ENCODE measurements at regions not wholly inside any gene's neighbourhood (a gene's known extent, or its start where the extent isn't known, plus 50 kb on each side); places are given as distances from the start of the nearest gene placed in this dataset.

DNA sequence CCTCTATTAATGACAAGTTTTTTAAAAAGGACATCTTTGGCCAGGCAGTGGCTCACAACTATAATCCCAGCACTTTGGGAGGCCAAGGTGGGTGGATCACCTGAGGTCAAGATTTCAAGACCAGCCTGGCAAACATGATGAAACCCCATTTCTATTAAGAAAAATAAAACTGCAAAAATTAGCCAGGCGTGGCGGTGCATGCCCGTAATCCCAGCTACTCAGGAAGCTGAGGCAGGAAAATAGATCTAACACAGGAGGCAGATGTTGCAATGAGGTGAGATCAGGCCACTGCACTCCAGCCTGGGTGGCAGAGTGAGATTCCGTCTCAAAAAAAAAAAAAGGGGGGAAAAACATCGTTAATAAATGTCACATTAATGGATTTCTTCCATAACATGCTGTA, 1805.4 kb downstream of the C4orf33 start:
- Histone ChIP-seq H2BK5ac (ENCODE audit: low read length) (no peak overlapping the region), H3K27me3 (ENCODE audit: insufficient read depth, low read length, poor library complexity) (no peaks in the 10 kb centered on the region), H3K56ac (ENCODE audit: low read length) (no peak overlapping the region), H3K9ac (ENCODE audit: low read length) (no peak overlapping the region), H4K5ac (ENCODE audit: low read length) (no peak overlapping the region), H3K79me1 (ENCODE audit: low read length) (no peaks in the 10 kb centered on the region), H3K4ac (ENCODE audit: low read depth, low read length) (no peak overlapping the region), H3K18ac (ENCODE audit: low read length) (peak overlapping the region; percentile 39), H3K4me3 (ENCODE audit: low read length) (no peak overlapping the region), H2AK5ac (ENCODE audit: low read length) (no peak overlapping the region), H3K79me2 (ENCODE audit: control insufficient read depth, insufficient read depth, low read length) (no peaks in the 10 kb centered on the region), H3K4me1 (ENCODE audit: control insufficient read depth, low read depth, low read length) (no peaks in the 10 kb centered on the region), H3K27ac (ENCODE audit: low read depth, low read length) (no peak overlapping the region), H2BK15ac (replicated peaks; ENCODE audit: low read depth) (no peak overlapping the region), H3K36me3 (ENCODE audit: control insufficient read depth, insufficient read depth, low read length) (no peaks in the 10 kb centered on the region), H2BK120ac (ENCODE audit: low read depth, low read length) (peak overlapping the region; percentile 82), H3K4me2 (ENCODE audit: low read length) (no peak overlapping the region), H4K8ac (ENCODE audit: low read depth, low read length) (no peak overlapping the region), H3K23ac (ENCODE audit: low read length) (no peak overlapping the region)
- WGBS (ENCODE audit: extremely low coverage, insufficient coverage, low lambda C conversion rate), result no CpG with 5 or more reads among the region's 5 CpGs
- DNase-seq, result no peak

DNA sequence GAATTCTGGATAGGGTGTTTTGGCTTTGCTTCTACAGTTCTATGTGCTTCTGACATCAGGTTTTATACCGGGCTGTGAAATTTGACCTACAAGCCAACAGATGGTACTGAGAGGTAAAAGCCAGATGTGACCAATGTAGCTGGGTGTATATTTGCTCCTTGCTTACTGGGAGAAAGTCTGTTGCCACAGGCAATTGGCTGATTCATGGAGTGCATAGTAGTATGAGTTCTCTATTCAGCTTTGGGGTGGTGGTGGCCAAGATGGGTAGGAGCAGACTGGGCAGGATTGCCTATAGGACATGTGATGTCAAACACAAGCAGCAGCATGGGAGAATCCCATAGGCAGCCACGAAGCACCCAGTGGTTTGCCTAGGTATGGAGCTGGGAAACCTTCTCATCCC, 1827.0 kb downstream of the C4orf33 start:
- H2AK5ac ChIP-seq (ENCODE audit: low read length), result no peak overlapping the region
- H3K18ac ChIP-seq (ENCODE audit: low read length), result no peak overlapping the region
- no peak overlapping the region for H3K27ac ChIP-seq (ENCODE audit: low read depth, low read length)
- no peak for DNase-seq
- H3K4me3 ChIP-seq (ENCODE audit: low read length), result no peak overlapping the region
- H2BK120ac ChIP-seq (ENCODE audit: low read depth, low read length), result no peak overlapping the region
- no peak overlapping the region for H2BK15ac ChIP-seq (replicated peaks; ENCODE audit: low read depth)
- H3K4ac ChIP-seq (ENCODE audit: low read depth, low read length), result no peak overlapping the region
- H4K8ac ChIP-seq (ENCODE audit: low read depth, low read length), result no peak overlapping the region
- H3K4me2 ChIP-seq (ENCODE audit: low read length), result no peak overlapping the region
- H3K4me1 ChIP-seq (ENCODE audit: control insufficient read depth, low read depth, low read length), result no peaks in the 10 kb centered on the region
- no peak overlapping the region for H3K23ac ChIP-seq (ENCODE audit: low read length)
- H3K79me2 ChIP-seq (ENCODE audit: control insufficient read depth, insufficient read depth, low read length), result no peaks in the 10 kb centered on the region
- WGBS (ENCODE audit: extremely low coverage, insufficient coverage, low lambda C conversion rate), result no CpG with 5 or more reads among the region's 2 CpGs
- H3K9ac ChIP-seq (ENCODE audit: low read length), result no peak overlapping the region
- H3K56ac ChIP-seq (ENCODE audit: low read length), result no peak overlapping the region
- no peak overlapping the region for H2BK5ac ChIP-seq (ENCODE audit: low read length)
- H3K27me3 ChIP-seq (ENCODE audit: insufficient read depth, low read length, poor library complexity), result no peaks in the 10 kb centered on the region
- H4K5ac ChIP-seq (ENCODE audit: low read length), result no peak overlapping the region
- H3K79me1 ChIP-seq (ENCODE audit: low read length), result no peaks in the 10 kb centered on the region
- H3K36me3 ChIP-seq (ENCODE audit: control insufficient read depth, insufficient read depth, low read length), result no peaks in the 10 kb centered on the region

DNA sequence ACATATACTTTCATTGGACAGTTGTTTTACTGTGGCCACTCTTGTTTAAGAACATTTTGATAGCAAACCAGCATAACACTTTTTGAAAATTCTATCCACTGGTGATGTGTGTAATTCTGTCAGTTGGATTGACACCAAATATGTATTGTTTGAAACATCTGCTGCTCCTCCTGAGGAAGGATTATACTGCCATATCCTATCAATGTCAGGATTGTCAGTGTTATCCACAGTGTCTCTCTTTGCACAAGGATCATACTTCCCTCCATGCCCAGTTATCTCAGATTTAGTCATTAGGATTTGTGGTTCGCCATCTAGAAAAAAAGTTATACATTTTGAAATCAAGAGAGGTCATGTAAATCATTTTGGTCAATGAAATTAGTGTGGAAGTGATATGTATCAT, 1859.6 kb downstream of the C4orf33 start:
- Histone ChIP-seq H3K27ac (ENCODE audit: low read depth, low read length) (no peak overlapping the region), H2BK15ac (replicated peaks; ENCODE audit: low read depth) (no peak overlapping the region), H3K79me1 (ENCODE audit: low read length) (no peaks in the 10 kb centered on the region), H3K4me3 (ENCODE audit: low read length) (no peak overlapping the region), H3K4me2 (ENCODE audit: low read length) (no peak overlapping the region), H3K18ac (ENCODE audit: low read length) (no peak overlapping the region), H2AK5ac (ENCODE audit: low read length) (no peak overlapping the region), H3K4ac (ENCODE audit: low read depth, low read length) (no peak overlapping the region), H2BK5ac (ENCODE audit: low read length) (no peak overlapping the region), H3K23ac (ENCODE audit: low read length) (no peak overlapping the region), H3K36me3 (ENCODE audit: control insufficient read depth, insufficient read depth, low read length) (no peaks in the 10 kb centered on the region), H3K27me3 (ENCODE audit: insufficient read depth, low read length, poor library complexity) (no peaks in the 10 kb centered on the region), H4K8ac (ENCODE audit: low read depth, low read length) (no peak overlapping the region), H3K56ac (ENCODE audit: low read length) (no peak overlapping the region), H4K5ac (ENCODE audit: low read length) (no peak overlapping the region), H3K4me1 (ENCODE audit: control insufficient read depth, low read depth, low read length) (no peaks in the 10 kb centered on the region), H3K9ac (ENCODE audit: low read length) (no peak overlapping the region), H3K79me2 (ENCODE audit: control insufficient read depth, insufficient read depth, low read length) (no peaks in the 10 kb centered on the region), H2BK120ac (ENCODE audit: low read depth, low read length) (no peak overlapping the region)
- no CpG with 5 or more reads among the region's 1 CpG for WGBS (ENCODE audit: extremely low coverage, insufficient coverage, low lambda C conversion rate)
- no peak for DNase-seq

DNA sequence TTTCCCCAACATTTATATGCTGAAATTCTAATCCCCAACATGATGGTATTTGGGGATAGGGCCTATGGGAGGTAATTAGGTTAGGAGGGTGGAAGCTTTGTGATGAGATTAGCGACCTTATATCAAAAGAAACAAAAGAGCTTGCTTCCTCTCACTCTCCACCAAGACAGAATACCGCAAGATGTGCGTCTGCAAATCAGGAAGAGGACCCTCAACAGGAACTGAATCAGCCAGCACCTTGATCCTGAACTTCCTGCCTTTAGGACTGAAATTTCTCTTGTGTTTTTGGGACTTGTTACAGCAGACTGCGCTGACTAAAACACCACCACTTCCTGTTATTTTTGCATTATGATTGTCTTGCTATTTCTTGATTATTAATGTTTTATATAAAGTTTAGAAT, 1889.4 kb downstream of the C4orf33 start:
- Histone ChIP-seq H4K5ac (ENCODE audit: low read length) (no peak overlapping the region), H3K18ac (ENCODE audit: low read length) (no peak overlapping the region), H3K27me3 (ENCODE audit: insufficient read depth, low read length, poor library complexity) (no peaks in the 10 kb centered on the region), H3K4ac (ENCODE audit: low read depth, low read length) (no peak overlapping the region), H3K36me3 (ENCODE audit: control insufficient read depth, insufficient read depth, low read length) (no peaks in the 10 kb centered on the region), H2BK15ac (replicated peaks; ENCODE audit: low read depth) (no peak overlapping the region), H3K4me3 (ENCODE audit: low read length) (no peak overlapping the region), H3K23ac (ENCODE audit: low read length) (no peak overlapping the region), H3K4me1 (ENCODE audit: control insufficient read depth, low read depth, low read length) (no peaks in the 10 kb centered on the region), H3K27ac (ENCODE audit: low read depth, low read length) (no peak overlapping the region), H3K9ac (ENCODE audit: low read length) (no peak overlapping the region), H2BK120ac (ENCODE audit: low read depth, low read length) (no peak overlapping the region), H3K56ac (ENCODE audit: low read length) (no peak overlapping the region), H2BK5ac (ENCODE audit: low read length) (no peak overlapping the region), H3K79me1 (ENCODE audit: low read length) (no peaks in the 10 kb centered on the region), H4K8ac (ENCODE audit: low read depth, low read length) (no peak overlapping the region), H3K4me2 (ENCODE audit: low read length) (no peak overlapping the region), H2AK5ac (ENCODE audit: low read length) (no peak overlapping the region), H3K79me2 (ENCODE audit: control insufficient read depth, insufficient read depth, low read length) (no peaks in the 10 kb centered on the region)
- no CpG with 5 or more reads among the region's 4 CpGs for WGBS (ENCODE audit: extremely low coverage, insufficient coverage, low lambda C conversion rate)
- peak; percentile 7 for DNase-seq

DNA sequence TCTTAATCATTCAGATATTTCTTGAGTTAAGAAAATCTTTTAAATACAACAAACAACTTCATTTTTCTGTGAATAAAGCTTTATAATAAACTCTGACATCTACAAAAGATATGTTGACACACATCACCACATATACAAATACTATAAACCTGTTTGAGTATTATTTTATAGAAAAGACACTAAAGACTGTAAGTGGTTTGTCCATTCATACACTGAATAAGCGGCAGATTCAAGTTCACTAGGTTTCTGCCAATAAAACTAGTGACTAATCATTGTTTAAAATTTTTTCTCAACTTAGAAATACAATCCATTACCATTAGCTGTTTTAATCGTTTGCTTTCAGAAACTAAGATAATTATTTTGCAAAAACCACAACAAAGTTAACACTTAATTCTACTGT, 1900.0 kb downstream of the C4orf33 start:
- no peak for DNase-seq
- Histone ChIP-seq H3K9ac (ENCODE audit: low read length) (no peak overlapping the region), H3K56ac (ENCODE audit: low read length) (no peak overlapping the region), H3K4me1 (ENCODE audit: control insufficient read depth, low read depth, low read length) (no peaks in the 10 kb centered on the region), H2AK5ac (ENCODE audit: low read length) (no peak overlapping the region), H3K4me3 (ENCODE audit: low read length) (no peak overlapping the region), H3K27me3 (ENCODE audit: insufficient read depth, low read length, poor library complexity) (no peaks in the 10 kb centered on the region), H2BK15ac (replicated peaks; ENCODE audit: low read depth) (no peak overlapping the region), H2BK120ac (ENCODE audit: low read depth, low read length) (no peak overlapping the region), H3K18ac (ENCODE audit: low read length) (no peak overlapping the region), H4K5ac (ENCODE audit: low read length) (no peak overlapping the region), H3K79me2 (ENCODE audit: control insufficient read depth, insufficient read depth, low read length) (no peaks in the 10 kb centered on the region), H4K8ac (ENCODE audit: low read depth, low read length) (no peak overlapping the region), H3K79me1 (ENCODE audit: low read length) (no peaks in the 10 kb centered on the region), H3K23ac (ENCODE audit: low read length) (no peak overlapping the region), H3K4me2 (ENCODE audit: low read length) (no peak overlapping the region), H2BK5ac (ENCODE audit: low read length) (no peak overlapping the region), H3K27ac (ENCODE audit: low read depth, low read length) (no peak overlapping the region), H3K4ac (ENCODE audit: low read depth, low read length) (no peak overlapping the region), H3K36me3 (ENCODE audit: control insufficient read depth, insufficient read depth, low read length) (no peaks in the 10 kb centered on the region)
- no CpG with 5 or more reads among the region's 2 CpGs for WGBS (ENCODE audit: extremely low coverage, insufficient coverage, low lambda C conversion rate)

DNA sequence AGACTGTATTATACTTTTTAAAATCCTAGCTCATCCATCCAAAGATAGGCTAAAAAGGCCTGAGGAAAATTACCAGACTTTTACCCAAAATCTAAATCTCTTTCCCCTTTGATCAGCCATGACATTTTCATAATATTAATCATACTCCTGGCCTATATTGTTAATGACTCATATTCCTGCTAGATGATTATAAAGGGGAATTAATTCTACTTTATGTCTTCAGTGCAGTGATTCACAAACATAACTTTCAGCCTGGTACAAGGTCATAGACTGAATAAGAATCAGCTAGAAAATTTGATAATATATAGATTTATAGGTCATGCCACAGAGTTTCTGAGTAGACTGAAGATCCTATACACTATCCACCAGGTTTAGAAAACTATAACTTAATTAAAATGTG, 1905.4 kb downstream of the C4orf33 start:
- Histone ChIP-seq H3K4me1 (ENCODE audit: control insufficient read depth, low read depth, low read length) (no peaks in the 10 kb centered on the region), H4K5ac (ENCODE audit: low read length) (no peak overlapping the region)

More for the DNA sequence above, 1905.4 kb downstream of the C4orf33 start:
- no peak overlapping the region for H3K4ac ChIP-seq (ENCODE audit: low read depth, low read length)
- no peak overlapping the region for H3K56ac ChIP-seq (ENCODE audit: low read length)
- no peak overlapping the region for H2BK5ac ChIP-seq (ENCODE audit: low read length)
- H3K79me1 ChIP-seq (ENCODE audit: low read length), result no peaks in the 10 kb centered on the region
- H2BK15ac ChIP-seq (replicated peaks; ENCODE audit: low read depth), result no peak overlapping the region
- H3K4me2 ChIP-seq (ENCODE audit: low read length), result no peak overlapping the region
- H4K8ac ChIP-seq (ENCODE audit: low read depth, low read length), result no peak overlapping the region
- H3K18ac ChIP-seq (ENCODE audit: low read length), result no peak overlapping the region
- no peaks in the 10 kb centered on the region for H3K36me3 ChIP-seq (ENCODE audit: control insufficient read depth, insufficient read depth, low read length)
- no peak overlapping the region for H3K9ac ChIP-seq (ENCODE audit: low read length)
- H3K27me3 ChIP-seq (ENCODE audit: insufficient read depth, low read length, poor library complexity), result no peaks in the 10 kb centered on the region
- no peaks in the 10 kb centered on the region for H3K79me2 ChIP-seq (ENCODE audit: control insufficient read depth, insufficient read depth, low read length)
- no peak overlapping the region for H2AK5ac ChIP-seq (ENCODE audit: low read length)
- H3K4me3 ChIP-seq (ENCODE audit: low read length), result no peak overlapping the region
- H2BK120ac ChIP-seq (ENCODE audit: low read depth, low read length), result no peak overlapping the region
- no peak overlapping the region for H3K23ac ChIP-seq (ENCODE audit: low read length)
- DNase-seq, result no peak
- no peak overlapping the region for H3K27ac ChIP-seq (ENCODE audit: low read depth, low read length)
